Upper lobe of left lung (tissue), 6 donors: ENCODE measurements at regions not wholly inside any gene's neighbourhood (a gene's known extent, or its start where the extent isn't known, plus 50 kb on each side); places are given as distances from the start of the nearest gene placed in this dataset.

Source experiments
- ATAC-seq, 2 donors: fragments of 200-7000 bp; cut with Tn5 transposase; one replicate each; pipeline ENCODE4 v1.9.1; 2022; ENCODE audit warnings: mild to moderate bottlenecking in 2 of 2, moderate library complexity in 2 of 2; ENCODE audit not compliant: low FRiP score in 2 of 2
- DNase-seq, 2 donors: peaks; one replicate each; pipeline ENCODE4 v3.0.0-alpha.2; 2019 to 2020
- H3K27ac ChIP-seq, 4 donors: fragments of 200-600 bp; sonication (generic); one replicate each; pipeline ENCODE4 v1.5.1; 2016 to 2019
- H3K27me3 ChIP-seq, 4 donors: fragments of 200-600 bp; sonication (generic); one replicate each; pipeline ENCODE4 v1.5.1; 2017 to 2019
- H3K36me3 ChIP-seq, 4 donors: fragments of 200-600 bp; sonication (generic); one replicate each; pipeline ENCODE4 v1.5.1; 2016 to 2019
- H3K4me1 ChIP-seq, 4 donors: fragments of 200-600 bp; sonication (generic); one replicate each; pipeline ENCODE4 v1.5.1; 2018 to 2019
- H3K4me3 ChIP-seq, 4 donors: fragments of 200-600 bp; sonication (generic); one replicate each; pipeline ENCODE4 v1.5.1; 2017 to 2019; ENCODE audit warnings: mild to moderate bottlenecking in 2 of 4, moderate library complexity in 1 of 4
- H3K9me3 ChIP-seq, 4 donors: fragments of 200-600 bp; sonication (generic); one replicate each; pipeline ENCODE4 v1.5.1; 2018 to 2019
- EP300 ChIP-seq, 4 donors: sonication (generic); formaldehyde crosslinking; IDR thresholded peaks; one replicate each; pipeline ENCODE4 v1.5.1; 2017; ENCODE audit warnings: antibody characterized with exemption in 4 of 4, control low read depth in 2 of 4
- POLR2A ChIP-seq, 4 donors: fragments of 450-650 bp; IDR thresholded peaks; one replicate each; pipeline ENCODE4 v1.5.1; 2016 to 2017; ENCODE audit warnings: antibody characterized with exemption in 4 of 4, mild to moderate bottlenecking in 2 of 4
- POLR2AphosphoS5 ChIP-seq, 2 donors: sonication (generic); formaldehyde crosslinking; IDR thresholded peaks; one replicate each; pipeline ENCODE4 v1.5.1; 2017; ENCODE audit warnings: antibody characterized with exemption in 2 of 2
- WGBS, 2 donors: methylation state at CpG; one replicate each; pipeline ENCODE4 v1.1.5; 2017 to 2018; 5-methylcytosine and 5-hydroxymethylcytosine counted together
- TF ChIP-seq, protein P1 (sequence below), 6 experiments: fragments of 450-650 bp in 4 of 6; fragments of 200-600 bp in 2 of 6; sonication (generic) in 2 of 6; IDR thresholded peaks; one replicate each; pipeline ENCODE4 v1.5.1; 2016 to 2019; ENCODE audit warnings: antibody characterized with exemption in 6 of 6
- donor health status: DM: no; HTN: no; CAD: no; lungs with moderate emphysema.
- donor health status: DM: no; HTN: yes; CAD: no; lungs with severe emphysema.

DNA sequence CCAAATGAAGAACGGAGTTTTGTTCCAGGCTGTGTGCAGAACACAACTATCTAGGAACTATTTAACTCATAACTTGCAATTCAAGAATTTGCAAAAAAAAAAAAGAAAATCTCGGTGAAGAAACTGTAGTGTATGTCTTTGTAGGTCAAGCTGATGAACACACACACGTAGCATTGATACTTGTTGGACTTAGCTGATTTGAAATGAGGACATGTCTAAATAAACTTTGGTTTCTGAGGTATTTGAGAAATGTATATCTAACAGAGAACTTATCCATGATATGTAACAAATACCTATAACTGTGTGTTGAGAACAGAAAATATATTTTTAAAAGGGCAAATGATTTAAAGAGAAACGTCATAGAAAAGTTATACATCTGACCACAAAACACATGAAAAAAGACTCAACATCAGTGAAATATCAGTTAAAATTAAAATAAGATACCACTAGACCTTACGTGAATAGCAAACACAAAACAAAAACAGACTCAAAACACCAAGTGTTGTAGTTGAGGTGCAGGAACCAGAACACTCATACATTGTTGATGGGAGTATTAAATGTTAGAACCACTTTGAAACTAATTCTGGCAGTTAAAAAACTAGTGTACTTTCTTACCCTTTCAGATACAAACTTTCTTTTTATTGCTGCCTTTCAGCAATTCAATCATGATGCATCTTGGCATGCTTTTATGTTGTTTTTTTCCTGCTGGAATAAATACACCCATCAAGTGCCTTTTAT lies 1535.8 kb upstream of the PCDH10 start:
- 70 to 76% methylated on average over 5 of the region's 5 CpGs for WGBS, 2 donors
- ATAC-seq (no peak), DNase-seq (no peak)
- Histone ChIP-seq H3K27ac (no peak overlapping the region), H3K27me3 (no peaks in the 10 kb centered on the region), H3K4me1 (no peaks in the 10 kb centered on the region), H3K9me3 (no peaks in the 10 kb centered on the region), H3K4me3 (no peak overlapping the region), H3K36me3 (no peaks in the 10 kb centered on the region)
- TF ChIP-seq, protein P1, sequence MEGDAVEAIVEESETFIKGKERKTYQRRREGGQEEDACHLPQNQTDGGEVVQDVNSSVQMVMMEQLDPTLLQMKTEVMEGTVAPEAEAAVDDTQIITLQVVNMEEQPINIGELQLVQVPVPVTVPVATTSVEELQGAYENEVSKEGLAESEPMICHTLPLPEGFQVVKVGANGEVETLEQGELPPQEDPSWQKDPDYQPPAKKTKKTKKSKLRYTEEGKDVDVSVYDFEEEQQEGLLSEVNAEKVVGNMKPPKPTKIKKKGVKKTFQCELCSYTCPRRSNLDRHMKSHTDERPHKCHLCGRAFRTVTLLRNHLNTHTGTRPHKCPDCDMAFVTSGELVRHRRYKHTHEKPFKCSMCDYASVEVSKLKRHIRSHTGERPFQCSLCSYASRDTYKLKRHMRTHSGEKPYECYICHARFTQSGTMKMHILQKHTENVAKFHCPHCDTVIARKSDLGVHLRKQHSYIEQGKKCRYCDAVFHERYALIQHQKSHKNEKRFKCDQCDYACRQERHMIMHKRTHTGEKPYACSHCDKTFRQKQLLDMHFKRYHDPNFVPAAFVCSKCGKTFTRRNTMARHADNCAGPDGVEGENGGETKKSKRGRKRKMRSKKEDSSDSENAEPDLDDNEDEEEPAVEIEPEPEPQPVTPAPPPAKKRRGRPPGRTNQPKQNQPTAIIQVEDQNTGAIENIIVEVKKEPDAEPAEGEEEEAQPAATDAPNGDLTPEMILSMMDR (IDR thresholded peaks at IDR 0.05), result no peak
- TF ChIP-seq POLR2A (IDR thresholded peaks at IDR 0.05), result no peak
- TF ChIP-seq POLR2AphosphoS5 (IDR thresholded peaks at IDR 0.05), result no peak
- TF ChIP-seq EP300 (IDR thresholded peaks at IDR 0.05), result no peak

- Histone ChIP-seq H3K27me3 (no peaks in the 10 kb centered on the region), H3K9me3 (no peaks in the 10 kb centered on the region), H3K4me3 (no peak overlapping the region), H3K36me3 (no peaks in the 10 kb centered on the region), H3K27ac (no peak overlapping the region), H3K4me1 (no peaks in the 10 kb centered on the region)
- TF ChIP-seq POLR2AphosphoS5 (IDR thresholded peaks at IDR 0.05) (no peak), POLR2A (IDR thresholded peaks at IDR 0.05) (no peak), EP300 (IDR thresholded peaks at IDR 0.05) (no peak)
- TF ChIP-seq, protein P1 (IDR thresholded peaks at IDR 0.05), result no peak
- 46 to 77% methylated on average over 1 of the region's 1 CpG for WGBS, 2 donors
- DNase-seq, result no peak
- no peak for ATAC-seq
Observed at GRCh38 chr4:131613824-131614216, 1535.3 kb upstream of the PCDH10 start.

DNA sequence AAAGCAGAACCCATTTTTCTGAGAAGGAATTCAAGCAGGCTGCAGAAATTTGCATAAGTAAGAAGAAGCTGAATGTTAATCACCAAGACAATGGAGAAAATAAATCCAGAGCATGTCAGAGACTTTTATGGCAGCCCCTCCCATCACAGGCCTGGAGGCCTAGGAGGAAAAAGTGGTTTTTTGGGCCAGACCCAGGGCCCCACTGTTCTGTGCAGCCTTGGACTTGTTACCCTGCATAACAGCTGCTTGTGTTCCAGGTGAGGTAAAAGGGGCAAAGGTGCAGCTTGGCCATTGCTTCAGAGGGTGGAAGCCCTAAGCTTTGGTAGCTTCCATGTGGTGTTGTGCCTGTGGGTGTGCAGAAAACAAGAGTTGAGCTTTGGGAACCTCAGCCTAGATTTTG lies 1516.2 kb upstream of the PCDH10 start:
- Histone ChIP-seq H3K27ac (no peak overlapping the region), H3K36me3 (no peaks in the 10 kb centered on the region), H3K9me3 (peaks cover 0 to 13% (median 3%) of the 10 kb centered on the region in 4 donors), H3K4me3 (no peak overlapping the region), H3K4me1 (no peaks in the 10 kb centered on the region), H3K27me3 (no peaks in the 10 kb centered on the region)
- TF ChIP-seq POLR2AphosphoS5 (IDR thresholded peaks at IDR 0.05) (no peak), EP300 (IDR thresholded peaks at IDR 0.05) (no peak), POLR2A (IDR thresholded peaks at IDR 0.05) (no peak)
- TF ChIP-seq, protein P1 (IDR thresholded peaks at IDR 0.05), result no peak
- no peak for DNase-seq
- ATAC-seq, result no peak

DNA sequence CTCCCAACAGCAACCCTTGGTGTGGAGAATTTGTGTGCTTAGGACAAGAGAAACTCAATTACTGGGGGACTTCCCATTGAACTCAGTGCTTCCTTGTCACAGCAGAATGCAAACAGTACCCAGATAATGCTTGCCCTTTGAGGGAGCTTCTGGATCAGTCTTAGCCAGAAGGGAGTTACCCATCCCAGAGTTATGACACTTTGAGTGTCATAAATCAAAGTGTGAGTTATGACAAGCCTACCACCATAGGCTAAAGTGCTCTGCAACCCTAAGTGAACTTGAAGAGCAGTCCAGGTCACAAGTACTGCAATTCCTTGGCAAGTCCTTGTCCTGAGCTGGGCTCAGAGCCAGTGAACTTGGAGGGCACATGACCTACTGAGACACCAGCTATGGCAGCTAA lies 1513.9 kb upstream of the PCDH10 start:
- TF ChIP-seq, protein P1 (IDR thresholded peaks at IDR 0.05), result no peak
- TF ChIP-seq EP300 (IDR thresholded peaks at IDR 0.05) (no peak), POLR2A (IDR thresholded peaks at IDR 0.05) (no peak), POLR2AphosphoS5 (IDR thresholded peaks at IDR 0.05) (no peak)
- DNase-seq (no peak), ATAC-seq (no peak)
- H3K36me3 ChIP-seq, result no peaks in the 10 kb centered on the region
- H3K27me3 ChIP-seq, result no peaks in the 10 kb centered on the region
- H3K4me1 ChIP-seq, result no peaks in the 10 kb centered on the region
- no peak overlapping the region for H3K4me3 ChIP-seq
- peaks cover 0 to 13% (median 3%) of the 10 kb centered on the region in 4 donors for H3K9me3 ChIP-seq
- no peak overlapping the region for H3K27ac ChIP-seq

DNA sequence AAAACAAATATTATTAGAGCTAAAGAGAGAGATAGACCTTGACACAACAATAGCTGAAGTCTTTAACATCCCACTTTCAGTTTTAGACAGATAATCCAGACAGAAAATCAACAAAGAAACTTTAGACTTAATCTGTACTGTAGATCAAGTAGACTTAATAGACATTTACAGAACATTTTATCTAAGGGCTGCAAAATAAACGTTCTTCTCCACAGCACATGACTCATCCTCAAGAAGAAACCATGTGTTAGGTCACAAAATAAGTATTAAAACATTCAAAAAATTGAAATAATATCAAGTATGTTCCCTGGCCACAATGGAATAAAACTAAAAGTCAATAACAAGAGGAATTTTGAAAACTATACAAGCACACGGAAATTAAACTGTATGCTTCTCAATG lies 1510.3 kb upstream of the PCDH10 start:
- Histone ChIP-seq H3K36me3 (no peaks in the 10 kb centered on the region), H3K9me3 (no peaks in the 10 kb centered on the region), H3K27me3 (no peaks in the 10 kb centered on the region), H3K27ac (no peak overlapping the region), H3K4me1 (no peaks in the 10 kb centered on the region), H3K4me3 (no peak overlapping the region)
- ATAC-seq, result no peak
- DNase-seq, result no peak
- TF ChIP-seq POLR2AphosphoS5 (IDR thresholded peaks at IDR 0.05) (no peak), POLR2A (IDR thresholded peaks at IDR 0.05) (no peak), EP300 (IDR thresholded peaks at IDR 0.05) (no peak)
- TF ChIP-seq, protein P1 (IDR thresholded peaks at IDR 0.05), result no peak
- WGBS, 2 donors, result 79 to 85% methylated on average over 2 of the region's 2 CpGs
